ENCODE measurements at regions not wholly inside any gene's neighbourhood (a gene's known extent, or its start where the extent isn't known, plus 50 kb on each side); places are given as distances from the start of the nearest gene placed in this dataset.

DNA sequence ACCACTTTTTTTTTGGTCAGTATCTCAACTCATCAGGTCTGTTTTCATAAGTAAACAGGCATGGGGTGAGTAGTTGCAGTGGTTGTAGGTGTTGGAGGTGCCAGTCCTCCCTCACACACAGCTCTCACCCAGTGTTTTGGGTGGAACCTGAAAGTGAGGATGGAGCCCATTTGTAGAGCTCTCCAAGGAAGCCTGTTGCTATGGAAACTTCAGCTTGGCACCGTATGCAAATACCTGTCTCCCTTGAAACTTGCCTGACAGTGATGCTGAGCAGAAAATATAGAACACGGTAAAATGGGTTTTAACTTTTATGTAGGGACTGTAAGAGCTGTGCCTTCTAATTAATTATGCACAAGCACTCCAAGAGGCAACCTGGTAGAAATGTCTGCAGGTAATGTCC is 214.1 kb downstream of the AJAP1 start:
- Mint-ChIP-seq H3K27ac (no peak overlapping the region), H3K4me1 (peaks cover 2% of the 10 kb centered on the region), H3K9me3 (peaks cover 23% of the 10 kb centered on the region), H3K4me3 (no peak overlapping the region), H3K36me3 (no peaks in the 10 kb centered on the region), H3K27me3 (ENCODE audit: insufficient read depth, low read depth) (peaks cover 9% of the 10 kb centered on the region)
- no peak overlapping the region for H2AFZ ChIP-seq (replicated peaks)
- no peak overlapping the region for H3K4me2 ChIP-seq
- no peak overlapping the region for H3K9ac ChIP-seq
- DNase-seq (ENCODE audit: low spot score), result no peak
- H3K79me2 ChIP-seq (ENCODE audit: low read depth), result no peaks in the 10 kb centered on the region
- H3K27me3 ChIP-seq, result no peaks in the 10 kb centered on the region
- no peaks in the 10 kb centered on the region for H3K36me3 ChIP-seq
- no peak overlapping the region for H3K27ac ChIP-seq
- H4K20me1 ChIP-seq (ENCODE audit: low read depth), result no peaks in the 10 kb centered on the region
- no peak for TF ChIP-seq EZH2phosphoT487 (IDR thresholded peaks at IDR 0.05)
- TF ChIP-seq, protein P1, sequence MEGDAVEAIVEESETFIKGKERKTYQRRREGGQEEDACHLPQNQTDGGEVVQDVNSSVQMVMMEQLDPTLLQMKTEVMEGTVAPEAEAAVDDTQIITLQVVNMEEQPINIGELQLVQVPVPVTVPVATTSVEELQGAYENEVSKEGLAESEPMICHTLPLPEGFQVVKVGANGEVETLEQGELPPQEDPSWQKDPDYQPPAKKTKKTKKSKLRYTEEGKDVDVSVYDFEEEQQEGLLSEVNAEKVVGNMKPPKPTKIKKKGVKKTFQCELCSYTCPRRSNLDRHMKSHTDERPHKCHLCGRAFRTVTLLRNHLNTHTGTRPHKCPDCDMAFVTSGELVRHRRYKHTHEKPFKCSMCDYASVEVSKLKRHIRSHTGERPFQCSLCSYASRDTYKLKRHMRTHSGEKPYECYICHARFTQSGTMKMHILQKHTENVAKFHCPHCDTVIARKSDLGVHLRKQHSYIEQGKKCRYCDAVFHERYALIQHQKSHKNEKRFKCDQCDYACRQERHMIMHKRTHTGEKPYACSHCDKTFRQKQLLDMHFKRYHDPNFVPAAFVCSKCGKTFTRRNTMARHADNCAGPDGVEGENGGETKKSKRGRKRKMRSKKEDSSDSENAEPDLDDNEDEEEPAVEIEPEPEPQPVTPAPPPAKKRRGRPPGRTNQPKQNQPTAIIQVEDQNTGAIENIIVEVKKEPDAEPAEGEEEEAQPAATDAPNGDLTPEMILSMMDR (IDR thresholded peaks at IDR 0.05), result no peak
- TF ChIP-seq EZH2 (IDR thresholded peaks at IDR 0.05), result no peak
- H3K4me3 ChIP-seq, result no peak overlapping the region
- no peaks in the 10 kb centered on the region for H3K9me3 ChIP-seq (ENCODE audit: low read depth)
- H3K4me1 ChIP-seq, result no peaks in the 10 kb centered on the region
- H3F3A ChIP-seq (ENCODE audit: low read depth), result no peaks in the 10 kb centered on the region

DNA sequence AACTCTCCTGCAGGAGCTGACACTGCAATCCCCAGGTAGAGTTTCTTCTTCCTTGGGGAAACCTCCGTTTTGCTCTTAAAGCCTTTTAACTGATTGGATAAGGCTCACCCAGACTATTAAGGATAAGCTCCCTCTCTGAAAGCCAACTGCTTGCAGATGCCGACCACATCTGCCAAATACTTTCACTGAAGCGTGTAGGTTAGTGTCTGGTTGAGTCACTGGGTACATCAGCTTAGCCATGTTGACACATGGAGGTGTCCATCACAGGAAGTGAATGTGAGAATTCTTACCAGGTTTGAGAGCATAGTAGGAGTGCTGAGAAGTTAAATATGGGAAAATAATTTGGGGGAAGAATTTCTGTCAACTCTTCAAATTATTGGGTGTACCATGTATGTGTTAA is 202.0 kb downstream of the AJAP1 start:
- TF ChIP-seq EZH2phosphoT487 (IDR thresholded peaks at IDR 0.05) (no peak), EZH2 (IDR thresholded peaks at IDR 0.05) (no peak)
- TF ChIP-seq, protein P1 (IDR thresholded peaks at IDR 0.05), result no peak
- H3F3A ChIP-seq (ENCODE audit: low read depth), result no peaks in the 10 kb centered on the region
- no peak overlapping the region for H3K4me3 ChIP-seq
- no peak overlapping the region for H3K4me3 Mint-ChIP-seq
- H3K27me3 ChIP-seq, result no peaks in the 10 kb centered on the region
- H3K9me3 Mint-ChIP-seq, result peaks cover 8% of the 10 kb centered on the region
- no peaks in the 10 kb centered on the region for H3K9me3 ChIP-seq (ENCODE audit: low read depth)
- no peak overlapping the region for H3K27ac ChIP-seq
- H3K27me3 Mint-ChIP-seq (ENCODE audit: insufficient read depth, low read depth), result peaks cover 7% of the 10 kb centered on the region
- no peaks in the 10 kb centered on the region for H3K36me3 ChIP-seq
- H4K20me1 ChIP-seq (ENCODE audit: low read depth), result no peaks in the 10 kb centered on the region
- no peak for DNase-seq (ENCODE audit: low spot score)
- H3K4me1 ChIP-seq, result no peaks in the 10 kb centered on the region
- H3K4me2 ChIP-seq, result no peak overlapping the region
- no peaks in the 10 kb centered on the region for H3K4me1 Mint-ChIP-seq
- H3K36me3 Mint-ChIP-seq, result no peaks in the 10 kb centered on the region
- H3K9ac ChIP-seq, result no peak overlapping the region
- H2AFZ ChIP-seq (replicated peaks), result no peak overlapping the region
- H3K27ac Mint-ChIP-seq, result no peak overlapping the region
- H3K79me2 ChIP-seq (ENCODE audit: low read depth), result no peaks in the 10 kb centered on the region

DNA sequence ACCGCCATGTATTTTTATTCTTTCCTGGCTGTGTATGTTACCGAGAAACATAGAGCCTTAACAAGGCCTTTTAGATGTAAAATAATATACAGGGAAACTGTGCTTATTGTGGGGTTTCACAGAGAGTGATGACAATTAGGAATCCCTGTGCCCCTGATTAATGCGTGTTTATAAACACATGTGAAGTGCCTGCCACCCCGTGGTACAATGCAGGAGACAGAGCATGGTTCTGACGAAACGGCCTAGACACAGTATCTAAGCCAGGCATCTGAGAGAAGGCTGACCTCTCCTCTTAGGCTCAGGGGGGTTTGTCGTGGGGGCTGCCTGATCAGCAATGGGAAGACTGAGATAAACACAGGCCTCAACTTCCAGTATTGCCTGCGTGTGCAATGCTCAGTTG is 200.0 kb downstream of the AJAP1 start:
- H4K20me1 ChIP-seq (ENCODE audit: low read depth), result no peaks in the 10 kb centered on the region
- H3K4me1 Mint-ChIP-seq, result peaks cover under 1% of the 10 kb centered on the region
- no peak overlapping the region for H3K9ac ChIP-seq
- H3K4me3 Mint-ChIP-seq, result no peak overlapping the region
- H3K27ac Mint-ChIP-seq, result no peak overlapping the region
- H3K27ac ChIP-seq, result no peak overlapping the region
- H3K27me3 ChIP-seq, result no peaks in the 10 kb centered on the region
- H3K27me3 Mint-ChIP-seq (ENCODE audit: insufficient read depth, low read depth), result peaks cover 7% of the 10 kb centered on the region
- TF ChIP-seq EZH2phosphoT487 (IDR thresholded peaks at IDR 0.05) (no peak), EZH2 (IDR thresholded peaks at IDR 0.05) (no peak)
- TF ChIP-seq, protein P1 (IDR thresholded peaks at IDR 0.05), result no peak
- no peak overlapping the region for H3K4me2 ChIP-seq
- H3K9me3 ChIP-seq (ENCODE audit: low read depth), result no peaks in the 10 kb centered on the region
- H3F3A ChIP-seq (ENCODE audit: low read depth), result no peaks in the 10 kb centered on the region
- no peaks in the 10 kb centered on the region for H3K79me2 ChIP-seq (ENCODE audit: low read depth)
- no peaks in the 10 kb centered on the region for H3K36me3 ChIP-seq
- no peaks in the 10 kb centered on the region for H3K4me1 ChIP-seq
- no peaks in the 10 kb centered on the region for H3K36me3 Mint-ChIP-seq
- DNase-seq (ENCODE audit: low spot score), result no peak
- peaks cover 16% of the 10 kb centered on the region for H3K9me3 Mint-ChIP-seq
- no peak overlapping the region for H3K4me3 ChIP-seq
- no peak overlapping the region for H2AFZ ChIP-seq (replicated peaks)

Measured in neural progenitor cell (in vitro differentiated cells).